ENCODE measurements at regions not wholly inside any gene's neighbourhood (a gene's known extent, or its start where the extent isn't known, plus 50 kb on each side); places are given as distances from the start of the nearest gene placed in this dataset.

DNA sequence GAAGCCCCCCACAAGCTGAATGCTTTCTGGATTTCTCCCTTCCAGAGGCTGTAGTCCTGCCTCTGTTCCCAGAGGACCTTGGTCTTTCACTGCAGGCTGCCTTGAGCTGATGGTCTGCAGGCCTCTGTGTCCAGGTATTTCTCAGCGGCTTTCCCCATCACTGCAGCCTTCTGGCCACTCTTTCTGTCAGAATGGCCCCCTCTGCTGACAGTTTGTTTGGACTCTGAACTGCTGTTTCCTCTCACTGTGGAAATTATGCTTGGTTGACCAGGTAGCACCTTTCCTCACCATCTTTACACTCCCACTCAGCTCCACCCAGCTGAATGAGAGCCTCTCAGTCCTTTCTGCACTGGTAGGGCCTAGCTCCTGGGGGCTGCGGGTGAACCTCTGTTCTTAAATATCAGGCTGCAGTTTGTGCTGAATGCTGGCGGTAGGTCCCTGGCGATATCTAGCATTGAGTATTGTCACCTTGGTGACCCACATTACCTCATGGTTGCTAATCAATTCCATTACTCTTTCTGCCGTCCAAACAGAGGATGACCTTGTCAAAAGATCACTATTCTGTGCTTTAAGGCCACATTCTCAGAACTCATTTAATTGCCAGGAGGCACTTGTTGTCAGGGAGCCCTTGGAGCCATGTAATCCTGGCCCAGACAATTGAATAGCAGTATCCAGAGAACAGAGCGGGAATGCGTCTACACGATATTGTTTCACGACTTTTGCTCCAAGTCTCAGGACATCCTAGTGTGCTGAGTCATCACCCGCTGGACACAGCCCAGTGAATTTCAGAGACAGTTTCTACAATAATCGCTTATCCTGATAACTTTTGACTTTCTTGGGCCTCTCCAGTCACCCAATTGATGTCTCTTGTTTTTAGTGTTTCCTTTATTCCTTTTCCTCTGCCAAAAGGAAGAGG lies 230.2 kb downstream of the TENT4A start:
- DNase-seq: no peak
- TF ChIP-seq, protein P1, sequence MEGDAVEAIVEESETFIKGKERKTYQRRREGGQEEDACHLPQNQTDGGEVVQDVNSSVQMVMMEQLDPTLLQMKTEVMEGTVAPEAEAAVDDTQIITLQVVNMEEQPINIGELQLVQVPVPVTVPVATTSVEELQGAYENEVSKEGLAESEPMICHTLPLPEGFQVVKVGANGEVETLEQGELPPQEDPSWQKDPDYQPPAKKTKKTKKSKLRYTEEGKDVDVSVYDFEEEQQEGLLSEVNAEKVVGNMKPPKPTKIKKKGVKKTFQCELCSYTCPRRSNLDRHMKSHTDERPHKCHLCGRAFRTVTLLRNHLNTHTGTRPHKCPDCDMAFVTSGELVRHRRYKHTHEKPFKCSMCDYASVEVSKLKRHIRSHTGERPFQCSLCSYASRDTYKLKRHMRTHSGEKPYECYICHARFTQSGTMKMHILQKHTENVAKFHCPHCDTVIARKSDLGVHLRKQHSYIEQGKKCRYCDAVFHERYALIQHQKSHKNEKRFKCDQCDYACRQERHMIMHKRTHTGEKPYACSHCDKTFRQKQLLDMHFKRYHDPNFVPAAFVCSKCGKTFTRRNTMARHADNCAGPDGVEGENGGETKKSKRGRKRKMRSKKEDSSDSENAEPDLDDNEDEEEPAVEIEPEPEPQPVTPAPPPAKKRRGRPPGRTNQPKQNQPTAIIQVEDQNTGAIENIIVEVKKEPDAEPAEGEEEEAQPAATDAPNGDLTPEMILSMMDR (IDR thresholded peaks at IDR 0.05 in 4 of 5, conservative IDR thresholded peaks at IDR 0.05 in 1 of 5): no peak
- no peak for TF ChIP-seq POLR2A (IDR thresholded peaks at IDR 0.05)
- Histone ChIP-seq H3K36me3 (no peaks in the 10 kb centered on the region), H3K27ac (no peak overlapping the region), H3K27me3 (no peaks in the 10 kb centered on the region), H3K4me1 (no peaks in the 10 kb centered on the region), H3K9me3 (no peaks in the 10 kb centered on the region), H3K4me3 (no peak overlapping the region)
- in situ Hi-C loops (cut with MboI; ENCODE audit: low sequenced_read_pairs in 4 of 4): no loop called here
- ATAC-seq: no peak
- intact Hi-C loops (cut with DNase I; ENCODE audit: low total_unique reads): no loop called here

DNA sequence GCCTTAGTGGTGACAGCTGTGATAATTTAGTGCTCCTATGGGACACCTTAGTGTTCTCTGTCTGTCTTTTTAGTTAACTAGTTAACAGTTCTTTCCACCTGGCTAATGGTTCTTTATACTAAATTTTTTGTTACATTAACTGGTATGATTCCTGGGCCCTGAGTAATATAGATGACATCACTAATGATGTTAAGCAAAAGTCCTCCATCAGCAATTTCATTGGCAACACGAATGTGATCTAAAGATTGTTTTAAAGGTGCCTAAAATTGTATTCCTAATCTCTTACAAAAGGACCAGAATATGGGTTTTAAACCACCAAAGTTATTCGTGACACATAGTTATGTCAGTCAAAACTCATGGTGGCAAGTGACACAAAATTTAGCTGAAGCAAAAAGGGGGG lies 235.3 kb downstream of the TENT4A start:
- H3K4me1 ChIP-seq: no peaks in the 10 kb centered on the region
- ATAC-seq (no peak), DNase-seq (no peak)
- intact Hi-C loops (cut with DNase I; ENCODE audit: low total_unique reads): no loop called here
- no peak for TF ChIP-seq POLR2A (IDR thresholded peaks at IDR 0.05)
- TF ChIP-seq, protein P1 (IDR thresholded peaks at IDR 0.05 in 4 of 5, conservative IDR thresholded peaks at IDR 0.05 in 1 of 5): no peak
- no peaks in the 10 kb centered on the region for H3K9me3 ChIP-seq
- in situ Hi-C loops (cut with MboI; ENCODE audit: low sequenced_read_pairs in 4 of 4): no loop called here
- H3K27me3 ChIP-seq: no peaks in the 10 kb centered on the region
- H3K27ac ChIP-seq: no peak overlapping the region
- no peaks in the 10 kb centered on the region for H3K36me3 ChIP-seq
- H3K4me3 ChIP-seq: no peak overlapping the region

DNA sequence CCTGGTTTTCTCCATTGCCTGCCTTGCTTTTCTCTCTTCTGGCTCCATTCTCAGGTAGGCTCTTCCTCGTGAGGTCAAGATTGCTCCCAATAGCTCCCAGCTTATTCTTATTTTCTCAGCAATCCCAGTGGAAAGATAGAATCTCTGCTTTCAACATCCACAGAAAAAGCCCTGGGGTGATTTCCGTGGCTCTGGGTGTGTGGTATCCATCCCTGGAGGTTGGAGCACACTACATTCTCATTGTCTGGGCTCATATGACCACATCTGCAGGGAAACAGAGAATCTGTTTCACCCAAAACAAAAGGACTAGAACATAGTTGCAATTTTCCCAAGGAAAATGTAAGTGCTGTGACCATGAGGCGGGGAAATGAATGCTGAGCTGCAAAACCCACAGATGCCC lies 236.0 kb downstream of the TENT4A start:
- intact Hi-C loops (cut with DNase I; ENCODE audit: low total_unique reads): no loop called here
- H3K4me3 ChIP-seq: no peak overlapping the region
- in situ Hi-C loops (cut with MboI; ENCODE audit: low sequenced_read_pairs in 4 of 4): no loop called here

DNA sequence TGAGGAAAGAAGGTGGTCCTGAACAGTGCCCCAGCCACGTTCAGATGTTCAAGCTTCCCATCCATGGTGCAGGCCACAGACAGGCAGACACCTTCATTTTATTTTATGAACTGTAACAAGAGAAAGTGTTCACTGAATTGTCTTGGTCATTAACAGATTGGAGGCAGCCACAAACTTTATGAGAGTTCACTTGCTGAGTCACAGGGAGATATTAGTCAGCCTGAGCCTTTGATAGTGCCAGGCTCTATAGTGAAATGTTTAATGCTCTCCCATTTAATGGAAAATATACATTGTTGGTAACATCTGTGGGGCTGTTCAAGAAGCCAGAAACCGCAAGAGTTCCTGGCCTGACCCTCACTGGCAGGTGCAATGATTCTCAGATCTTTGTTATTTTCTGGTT lies 237.0 kb downstream of the TENT4A start:
- no peaks in the 10 kb centered on the region for H3K4me1 ChIP-seq
- H3K27me3 ChIP-seq: no peaks in the 10 kb centered on the region
- no peak overlapping the region for H3K4me3 ChIP-seq
- no peaks in the 10 kb centered on the region for H3K9me3 ChIP-seq
- in situ Hi-C loops (cut with MboI; ENCODE audit: low sequenced_read_pairs in 4 of 4): no loop called here
- H3K36me3 ChIP-seq: no peaks in the 10 kb centered on the region
- no peak overlapping the region for H3K27ac ChIP-seq
- TF ChIP-seq, protein P1 (IDR thresholded peaks at IDR 0.05 in 4 of 5, conservative IDR thresholded peaks at IDR 0.05 in 1 of 5): no peak
- no peak for TF ChIP-seq POLR2A (IDR thresholded peaks at IDR 0.05)
- DNase-seq (no peak), ATAC-seq (no peak)
- intact Hi-C loops (cut with DNase I; ENCODE audit: low total_unique reads): no loop called here

More for the DNA sequence above, 236.0 kb downstream of the TENT4A start:
- ATAC-seq (no peak), DNase-seq (no peak)
- Histone ChIP-seq H3K4me1 (no peaks in the 10 kb centered on the region), H3K27ac (no peak overlapping the region), H3K27me3 (no peaks in the 10 kb centered on the region), H3K36me3 (no peaks in the 10 kb centered on the region), H3K9me3 (no peaks in the 10 kb centered on the region)
- TF ChIP-seq, protein P1 (IDR thresholded peaks at IDR 0.05 in 4 of 5, conservative IDR thresholded peaks at IDR 0.05 in 1 of 5): no peak
- no peak for TF ChIP-seq POLR2A (IDR thresholded peaks at IDR 0.05)

All from gastrocnemius medialis (tissue), 4 donors.